Vagina (tissue), 2 donors: ENCODE measurements at regions not wholly inside any gene's neighbourhood (a gene's known extent, or its start where the extent isn't known, plus 50 kb on each side); places are given as distances from the start of the nearest gene placed in this dataset.

Source experiments
- DNase-seq, 2 donors: peaks; one replicate each; pipeline ENCODE4 v3.0.0-alpha.2; 2017; ENCODE audit errors: extremely low spot score in 2 of 2
- H3K27ac ChIP-seq: fragments of 200-600 bp; sonication (generic); one replicate; pipeline ENCODE4 v1.5.1; 2019
- H3K27me3 ChIP-seq: fragments of 200-600 bp; sonication (generic); one replicate; pipeline ENCODE4 v1.5.1; 2019
- H3K36me3 ChIP-seq, 2 donors: fragments of 200-600 bp; sonication (generic); one replicate each; pipeline ENCODE4 v1.5.1; 2017 to 2019
- H3K4me1 ChIP-seq: fragments of 200-600 bp; sonication (generic); one replicate; pipeline ENCODE4 v1.5.1; 2019
- H3K4me3 ChIP-seq, 2 donors: fragments of 200-600 bp; sonication (generic); 1 replicate in 1 of 2; 2 replicates in 1 of 2; pipeline ENCODE4 v1.5.1; 2016 to 2019
- H3K9me3 ChIP-seq: fragments of 200-600 bp; sonication (generic); one replicate; pipeline ENCODE4 v1.5.1; 2019
- CTCF ChIP-seq, 3 experiments: fragments of 450-650 bp in 2 of 3; fragments of 200-600 bp in 1 of 3; sonication (generic) in 1 of 3; IDR thresholded peaks; one replicate each; pipeline ENCODE4 v1.5.1; 2017 to 2019; ENCODE audit warnings: antibody characterized with exemption in 3 of 3, mild to moderate bottlenecking in 2 of 3, moderate library complexity in 2 of 3
- POLR2A ChIP-seq, 2 donors: fragments of 450-650 bp; IDR thresholded peaks; one replicate each; pipeline ENCODE4 v1.6.1; 2017; ENCODE audit warnings: antibody characterized with exemption in 2 of 2, mild to moderate bottlenecking in 2 of 2, moderate library complexity in 2 of 2
- POLR2AphosphoS5 ChIP-seq, 2 donors: sonication (generic); formaldehyde crosslinking; IDR thresholded peaks; one replicate each; pipeline ENCODE4 v1.9.0; 2017; ENCODE audit warnings: antibody characterized with exemption in 2 of 2, mild to moderate bottlenecking in 2 of 2, low read depth in 1 of 2; ENCODE audit not compliant: insufficient read depth in 1 of 2
- intact Hi-C: fragments of 100-400 bp; cut with DNase I; formaldehyde crosslinking; loops from one replicate; pipeline ENCODE4 v1.15.1; 2023

DNA sequence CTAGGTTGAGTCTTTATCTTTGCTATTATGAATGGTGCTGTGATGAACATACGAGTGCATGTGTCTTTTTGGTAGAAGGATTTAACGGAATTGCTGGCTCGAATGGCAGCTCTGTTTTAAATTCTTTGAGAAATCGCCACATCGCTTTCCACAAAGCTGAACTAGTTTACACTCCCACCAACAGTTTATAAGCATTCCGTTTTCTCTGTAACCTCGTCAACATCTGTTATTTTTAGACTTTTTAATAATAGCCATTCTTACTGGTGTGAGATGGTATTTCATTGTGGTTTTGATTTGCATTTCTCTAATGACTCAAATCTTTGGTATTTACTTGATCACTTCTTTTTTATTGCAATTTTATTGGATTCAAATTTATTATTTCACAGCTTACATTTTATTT, 117.4 kb upstream of the HDGFL1 start:
- intact Hi-C loops = no loop called here
- Histone ChIP-seq H3K4me1 (peaks cover 9% of the 10 kb centered on the region), H3K27me3 (no peaks in the 10 kb centered on the region), H3K27ac (no peak overlapping the region), H3K36me3 (no peaks in the 10 kb centered on the region), H3K4me3 (no peak overlapping the region), H3K9me3 (no peaks in the 10 kb centered on the region)
- no peak for DNase-seq
- TF ChIP-seq POLR2AphosphoS5 (IDR thresholded peaks at IDR 0.05; ENCODE audit: insufficient read depth in 1 of 2, low read depth in 1 of 2) (no peak), CTCF (IDR thresholded peaks at IDR 0.05) (no peak), POLR2A (IDR thresholded peaks at IDR 0.05) (no peak)

DNA sequence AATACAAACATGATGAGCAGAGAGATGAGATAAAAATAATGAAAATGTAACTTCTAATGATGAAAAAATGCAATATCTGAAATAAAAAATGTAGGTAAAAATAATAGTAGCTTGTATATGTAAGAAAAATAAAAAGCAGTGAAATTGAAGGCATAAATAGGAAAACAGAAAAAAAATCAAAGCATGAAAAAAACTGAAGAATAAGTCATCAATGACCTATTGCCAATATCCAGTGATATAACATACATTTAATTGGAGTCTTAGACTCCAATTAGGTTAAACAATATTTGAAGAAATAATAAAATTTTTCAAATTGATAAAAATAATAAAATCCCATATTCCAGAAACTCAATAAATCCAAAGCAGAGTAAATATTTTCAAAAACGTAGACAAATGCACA, 114.0 kb upstream of the HDGFL1 start:
- H3K9me3 ChIP-seq = no peaks in the 10 kb centered on the region
- H3K27me3 ChIP-seq = no peaks in the 10 kb centered on the region
- no peaks in the 10 kb centered on the region for H3K36me3 ChIP-seq
- DNase-seq = no peak
- H3K4me1 ChIP-seq = no peaks in the 10 kb centered on the region
- intact Hi-C loops = no loop called here
- TF ChIP-seq POLR2AphosphoS5 (IDR thresholded peaks at IDR 0.05; ENCODE audit: insufficient read depth in 1 of 2, low read depth in 1 of 2) = no peak
- no peak for TF ChIP-seq CTCF (IDR thresholded peaks at IDR 0.05)
- TF ChIP-seq POLR2A (IDR thresholded peaks at IDR 0.05) = no peak
- H3K27ac ChIP-seq = no peak overlapping the region
- H3K4me3 ChIP-seq = no peak overlapping the region

- intact Hi-C loops = no loop called here
- no peaks in the 10 kb centered on the region for H3K36me3 ChIP-seq
- no peak for DNase-seq
- H3K4me1 ChIP-seq = no peaks in the 10 kb centered on the region
- H3K4me3 ChIP-seq = no peak overlapping the region
- TF ChIP-seq POLR2AphosphoS5 (IDR thresholded peaks at IDR 0.05; ENCODE audit: insufficient read depth in 1 of 2, low read depth in 1 of 2) = no peak
- TF ChIP-seq CTCF (IDR thresholded peaks at IDR 0.05) = no peak
- no peak for TF ChIP-seq POLR2A (IDR thresholded peaks at IDR 0.05)
- no peaks in the 10 kb centered on the region for H3K9me3 ChIP-seq
- H3K27ac ChIP-seq = no peak overlapping the region
- no peaks in the 10 kb centered on the region for H3K27me3 ChIP-seq
Observed at GRCh38 chr6:22457996-22458395, 111.4 kb upstream of the HDGFL1 start.

DNA sequence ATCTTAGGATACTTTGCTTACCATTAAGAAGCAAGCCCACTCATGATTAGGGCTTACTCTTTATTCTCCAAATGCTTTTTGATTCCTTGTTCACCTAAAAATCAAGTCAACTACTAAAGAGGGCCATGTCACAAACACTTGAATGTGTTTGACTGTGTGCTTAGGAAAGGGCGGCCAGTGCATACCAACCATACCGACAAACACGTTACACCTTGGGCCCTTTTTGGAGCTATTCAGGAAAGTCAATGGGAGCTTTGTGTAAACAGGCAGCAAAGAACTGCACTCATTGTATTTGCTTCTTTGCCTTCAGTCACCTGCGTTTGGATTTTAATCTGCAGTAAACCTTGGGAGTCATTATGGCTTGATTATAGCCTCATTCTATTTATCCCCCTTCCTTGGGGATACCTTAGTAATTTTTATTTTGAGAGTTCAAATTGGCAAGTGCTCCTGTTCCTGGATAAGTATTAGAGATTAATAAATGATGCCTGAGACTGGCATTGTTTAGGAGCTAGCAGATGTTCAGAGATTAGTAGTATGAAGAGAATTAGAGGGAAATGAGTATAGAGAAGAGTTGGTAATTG, 102.6 kb upstream of the HDGFL1 start:
- intact Hi-C loops = no loop called here
- H3K4me1 ChIP-seq = peaks cover 15% of the 10 kb centered on the region
- no peaks in the 10 kb centered on the region for H3K9me3 ChIP-seq
- no peaks in the 10 kb centered on the region for H3K36me3 ChIP-seq
- no peak for DNase-seq
- TF ChIP-seq POLR2A (IDR thresholded peaks at IDR 0.05) (no peak), CTCF (IDR thresholded peaks at IDR 0.05) (no peak), POLR2AphosphoS5 (IDR thresholded peaks at IDR 0.05; ENCODE audit: insufficient read depth in 1 of 2, low read depth in 1 of 2) (no peak)
- H3K4me3 ChIP-seq = no peak overlapping the region
- no peaks in the 10 kb centered on the region for H3K27me3 ChIP-seq
- H3K27ac ChIP-seq = no peak overlapping the region

- Histone ChIP-seq H3K4me3 (no peak overlapping the region), H3K36me3 (no peaks in the 10 kb centered on the region), H3K9me3 (no peaks in the 10 kb centered on the region), H3K27me3 (no peaks in the 10 kb centered on the region), H3K27ac (no peak overlapping the region), H3K4me1 (peaks cover 16% of the 10 kb centered on the region)
- TF ChIP-seq POLR2AphosphoS5 (IDR thresholded peaks at IDR 0.05; ENCODE audit: insufficient read depth in 1 of 2, low read depth in 1 of 2) (no peak), CTCF (IDR thresholded peaks at IDR 0.05) (no peak), POLR2A (IDR thresholded peaks at IDR 0.05) (no peak)
- intact Hi-C loops = no loop called here
- no peak for DNase-seq
Observed at GRCh38 chr6:22467645-22468044, 101.7 kb upstream of the HDGFL1 start.
